Fibroblast of lung (primary cell): ENCODE measurements at regions not wholly inside any gene's neighbourhood (a gene's known extent, or its start where the extent isn't known, plus 50 kb on each side); places are given as distances from the start of the nearest gene placed in this dataset.

ENCODE experiments used
- DNase-seq, 2 donors: peaks; one replicate each; pipeline versions ENCODE4 v3.0.0 to v3.0.0-alpha.2; 2010; ENCODE audit warnings: low read depth in 2 of 2
- H2AFZ ChIP-seq: 2 replicates; pipeline ENCODE4 v1.5.1; 2012; ENCODE audit warnings: low read length, control low read depth, inconsistent platforms
- H3K27ac ChIP-seq: 2 replicates; pipeline ENCODE4 v1.5.1; 2011; ENCODE audit warnings: low read length, control low read depth; ENCODE audit not compliant: insufficient read depth
- H3K27me3 ChIP-seq: 2 replicates; pipeline ENCODE4 v1.5.1; 2011; ENCODE audit warnings: mild to moderate bottlenecking, low read length; ENCODE audit not compliant: control insufficient read depth, insufficient read depth
- H3K36me3 ChIP-seq: 2 replicates; pipeline ENCODE4 v1.5.1; 2011; ENCODE audit warnings: low read length; ENCODE audit not compliant: control insufficient read depth, insufficient read depth
- H3K4me1 ChIP-seq: 2 replicates; pipeline ENCODE4 v1.5.1; 2011; ENCODE audit warnings: low read length; ENCODE audit not compliant: control insufficient read depth, insufficient read depth; ENCODE audit errors: extremely low read depth
- H3K4me2 ChIP-seq: 2 replicates; pipeline ENCODE4 v1.5.1; 2011; ENCODE audit warnings: low read length, control low read depth; ENCODE audit not compliant: insufficient read depth; ENCODE audit errors: extremely low read depth
- H3K4me3 ChIP-seq, 4 experiments: fragments of 200-600 bp in 1 of 4; sonication (generic) in 1 of 4; replicated peaks in 1 of 4; 2 replicates each; pipeline ENCODE4 v1.5.1; 2011 to 2016; ENCODE audit warnings: low read length in 4 of 4, low read depth in 3 of 4, mild to moderate bottlenecking in 3 of 4, control low read depth in 2 of 4, inconsistent platforms in 1 of 4, mixed read lengths in 1 of 4; ENCODE audit not compliant: insufficient read depth in 1 of 4; ENCODE audit errors: control extremely low read depth in 1 of 4
- H3K79me2 ChIP-seq: 2 replicates; pipeline ENCODE4 v1.5.1; 2012; ENCODE audit warnings: mild to moderate bottlenecking, low read length, inconsistent platforms; ENCODE audit not compliant: control insufficient read depth, insufficient read depth
- H3K9ac ChIP-seq: 2 replicates; pipeline ENCODE4 v1.5.1; 2011; ENCODE audit warnings: mild to moderate bottlenecking, low read length, control low read depth; ENCODE audit not compliant: insufficient read depth
- H3K9me3 ChIP-seq: 2 replicates; pipeline ENCODE4 v1.5.1; 2012; ENCODE audit warnings: low read depth, low read length; ENCODE audit not compliant: control insufficient read depth, insufficient read depth
- H4K20me1 ChIP-seq: 2 replicates; pipeline ENCODE4 v1.5.1; 2011; ENCODE audit warnings: low read length; ENCODE audit not compliant: control insufficient read depth, insufficient read depth; ENCODE audit errors: extremely low read depth
- EZH2 ChIP-seq: IDR thresholded peaks from 2 replicates; pipeline ENCODE4 v1.5.1; 2012; ENCODE audit warnings: low read length, control low read depth, mild to moderate bottlenecking; ENCODE audit errors: missing control alignments
- TF ChIP-seq, protein P1 (sequence below), 2 donors: IDR thresholded peaks in 1 of 2; conservative IDR thresholded peaks in 1 of 2; 1 replicate in 1 of 2; 2 replicates in 1 of 2; pipeline ENCODE4 v1.5.1; 2011 to 2012; ENCODE audit warnings: low read length in 2 of 2, control low read depth in 1 of 2, inconsistent platforms in 1 of 2, low read depth in 1 of 2, mild to moderate bottlenecking in 1 of 2

DNA sequence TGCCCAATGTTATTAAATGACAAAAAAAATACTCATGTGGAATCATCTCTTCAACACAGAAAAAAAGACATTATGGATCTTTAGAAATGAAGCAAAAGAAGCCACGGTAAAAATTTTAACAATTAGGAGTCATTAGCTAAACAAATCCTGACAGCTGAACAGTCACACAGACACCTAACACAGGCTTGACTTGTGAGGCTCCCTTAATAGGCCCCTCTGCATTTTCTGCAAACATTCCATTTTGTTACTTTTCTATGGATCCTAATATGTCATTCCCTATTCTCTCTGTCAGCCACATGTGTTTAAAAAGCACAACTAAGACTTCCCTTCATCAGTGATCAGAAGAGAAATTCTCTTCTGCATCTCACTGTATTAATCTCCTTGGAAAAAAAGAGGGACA is 1331.5 kb downstream of the CDH8 start:
- Histone ChIP-seq H3K27ac (no peak overlapping the region), H3K79me2 (no peaks in the 10 kb centered on the region), H3K4me3 (no peak overlapping the region), H3K4me2 (no peak overlapping the region), H3K9me3 (no peaks in the 10 kb centered on the region), H3K9ac (no peak overlapping the region), H2AFZ (no peak overlapping the region), H3K4me1 (no peaks in the 10 kb centered on the region), H3K27me3 (no peaks in the 10 kb centered on the region), H4K20me1 (no peaks in the 10 kb centered on the region), H3K36me3 (no peaks in the 10 kb centered on the region)
- TF ChIP-seq, protein P1, sequence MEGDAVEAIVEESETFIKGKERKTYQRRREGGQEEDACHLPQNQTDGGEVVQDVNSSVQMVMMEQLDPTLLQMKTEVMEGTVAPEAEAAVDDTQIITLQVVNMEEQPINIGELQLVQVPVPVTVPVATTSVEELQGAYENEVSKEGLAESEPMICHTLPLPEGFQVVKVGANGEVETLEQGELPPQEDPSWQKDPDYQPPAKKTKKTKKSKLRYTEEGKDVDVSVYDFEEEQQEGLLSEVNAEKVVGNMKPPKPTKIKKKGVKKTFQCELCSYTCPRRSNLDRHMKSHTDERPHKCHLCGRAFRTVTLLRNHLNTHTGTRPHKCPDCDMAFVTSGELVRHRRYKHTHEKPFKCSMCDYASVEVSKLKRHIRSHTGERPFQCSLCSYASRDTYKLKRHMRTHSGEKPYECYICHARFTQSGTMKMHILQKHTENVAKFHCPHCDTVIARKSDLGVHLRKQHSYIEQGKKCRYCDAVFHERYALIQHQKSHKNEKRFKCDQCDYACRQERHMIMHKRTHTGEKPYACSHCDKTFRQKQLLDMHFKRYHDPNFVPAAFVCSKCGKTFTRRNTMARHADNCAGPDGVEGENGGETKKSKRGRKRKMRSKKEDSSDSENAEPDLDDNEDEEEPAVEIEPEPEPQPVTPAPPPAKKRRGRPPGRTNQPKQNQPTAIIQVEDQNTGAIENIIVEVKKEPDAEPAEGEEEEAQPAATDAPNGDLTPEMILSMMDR (conservative IDR thresholded peaks at IDR 0.05 in 1 of 2, IDR thresholded peaks at IDR 0.05 in 1 of 2; ENCODE audit: low read depth in 1 of 2, low read length in 2 of 2): no peak
- TF ChIP-seq EZH2: no peak
- DNase-seq: no peak

DNA sequence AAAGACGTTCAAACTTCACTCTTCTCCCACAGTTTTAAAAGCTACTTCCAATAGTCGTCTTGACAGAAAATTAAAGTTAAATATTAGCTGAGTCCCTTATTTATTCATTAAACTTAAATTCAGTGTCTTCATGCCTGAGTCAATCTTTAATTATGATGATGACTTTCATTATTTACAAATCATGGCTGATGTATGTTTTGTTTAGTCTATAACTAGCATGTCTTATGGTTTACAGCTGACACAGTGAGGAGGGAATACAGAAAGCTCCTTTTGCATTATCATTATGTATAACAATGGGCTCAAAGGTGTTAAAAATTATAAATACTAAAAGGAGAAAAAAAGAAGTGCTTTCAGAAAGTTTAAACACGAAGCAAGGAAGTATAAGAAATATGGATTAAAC is 1333.1 kb downstream of the CDH8 start:
- TF ChIP-seq EZH2: no peak
- TF ChIP-seq, protein P1 (conservative IDR thresholded peaks at IDR 0.05 in 1 of 2, IDR thresholded peaks at IDR 0.05 in 1 of 2; ENCODE audit: low read depth in 1 of 2, low read length in 2 of 2): no peak
- Histone ChIP-seq H3K79me2 (no peaks in the 10 kb centered on the region), H3K4me2 (no peak overlapping the region), H3K4me3 (no peak overlapping the region), H3K4me1 (no peaks in the 10 kb centered on the region), H3K9ac (no peak overlapping the region), H3K27me3 (no peaks in the 10 kb centered on the region), H3K36me3 (no peaks in the 10 kb centered on the region), H3K27ac (no peak overlapping the region), H2AFZ (no peak overlapping the region), H3K9me3 (no peaks in the 10 kb centered on the region), H4K20me1 (no peaks in the 10 kb centered on the region)
- DNase-seq: no peak

DNA sequence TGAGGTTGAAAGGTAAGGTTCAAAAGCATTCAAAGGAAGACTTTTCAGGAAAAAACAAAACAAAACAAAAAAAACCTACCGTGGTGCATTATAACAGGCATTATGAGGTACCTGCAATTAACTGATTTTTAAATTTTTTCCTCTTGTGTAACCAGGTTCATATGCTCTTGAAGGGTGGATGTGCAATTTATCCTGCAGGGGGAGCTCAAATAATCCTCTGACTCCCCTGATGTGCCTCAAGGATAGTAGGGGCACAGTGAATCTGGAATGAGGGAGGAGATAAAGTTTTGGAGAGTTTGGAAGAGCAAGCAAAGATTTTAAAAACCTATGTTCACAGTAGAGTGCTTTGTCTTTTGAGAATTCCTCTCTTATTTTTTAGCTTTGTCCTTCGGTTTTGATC is 1349.4 kb downstream of the CDH8 start:
- H3K27me3 ChIP-seq: no peaks in the 10 kb centered on the region
- H3K4me3 ChIP-seq: no peak overlapping the region
- TF ChIP-seq, protein P1 (conservative IDR thresholded peaks at IDR 0.05 in 1 of 2, IDR thresholded peaks at IDR 0.05 in 1 of 2; ENCODE audit: low read depth in 1 of 2, low read length in 2 of 2): no peak
- TF ChIP-seq EZH2: no peak
- H2AFZ ChIP-seq: no peak overlapping the region
- H3K4me1 ChIP-seq: no peaks in the 10 kb centered on the region
- H3K36me3 ChIP-seq: no peaks in the 10 kb centered on the region
- H3K9me3 ChIP-seq: no peaks in the 10 kb centered on the region
- H3K9ac ChIP-seq: no peak overlapping the region
- H3K4me2 ChIP-seq: no peak overlapping the region
- no peaks in the 10 kb centered on the region for H4K20me1 ChIP-seq
- H3K79me2 ChIP-seq: no peaks in the 10 kb centered on the region
- DNase-seq: no peak
- H3K27ac ChIP-seq: no peak overlapping the region
